HEK293 (cell line): ENCODE measurements at regions not wholly inside any gene's neighbourhood (a gene's known extent, or its start where the extent isn't known, plus 50 kb on each side); places are given as distances from the start of the nearest gene placed in this dataset.

Experiments
- CTCF ChIP-seq: fragments of 450-650 bp; formaldehyde crosslinking; IDR thresholded peaks from 2 replicates; pipeline ENCODE4 v1.5.1; 2016; ENCODE audit warnings: missing biosample characterization, missing genetic modification characterization
- SP2 ChIP-seq: fragments of 450-650 bp; formaldehyde crosslinking; IDR thresholded peaks from 2 replicates; pipeline ENCODE4 v1.5.1; 2016; ENCODE audit warnings: missing biosample characterization, missing genetic modification characterization
- ZNF558 ChIP-seq: fragments of 450-650 bp; formaldehyde crosslinking; IDR thresholded peaks from 2 replicates; pipeline ENCODE4 v1.5.1; 2016; ENCODE audit warnings: missing biosample characterization, missing genetic modification characterization
- TF ChIP-seq, protein P1 (sequence below): fragments of 450-650 bp; formaldehyde crosslinking; IDR thresholded peaks from 2 replicates; pipeline ENCODE4 v1.5.1; 2016; ENCODE audit warnings: missing biosample characterization, missing genetic modification characterization

DNA sequence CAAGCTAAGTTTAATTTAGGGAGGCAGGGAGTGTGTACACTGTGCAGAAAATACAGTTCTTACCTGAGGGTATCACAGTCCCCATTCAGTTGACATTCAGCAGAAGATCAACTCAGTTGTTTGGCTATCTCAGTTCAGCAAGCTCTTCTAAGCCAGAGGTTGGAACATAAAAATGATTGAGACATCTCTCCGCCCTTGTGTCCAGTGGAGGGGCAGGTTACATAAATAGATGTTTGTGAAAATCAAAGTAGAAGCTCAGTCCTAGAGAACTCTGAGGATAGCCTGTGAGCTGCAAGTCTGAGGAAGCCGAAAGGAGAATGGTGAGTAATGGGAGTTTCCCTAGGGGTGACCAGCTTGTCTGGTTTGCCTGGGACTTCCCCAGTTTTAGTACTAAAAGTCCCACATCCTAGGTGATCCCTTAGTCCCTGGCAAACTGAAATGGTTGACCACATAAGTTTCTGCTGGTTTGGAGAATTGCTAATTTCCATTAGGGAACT, 251.4 kb upstream of the ATP2B1 start:
- TF ChIP-seq CTCF (tag by site-specific recombination): no peak
- TF ChIP-seq ZNF558: no peak
- TF ChIP-seq SP2: no peak
- TF ChIP-seq, protein P1, sequence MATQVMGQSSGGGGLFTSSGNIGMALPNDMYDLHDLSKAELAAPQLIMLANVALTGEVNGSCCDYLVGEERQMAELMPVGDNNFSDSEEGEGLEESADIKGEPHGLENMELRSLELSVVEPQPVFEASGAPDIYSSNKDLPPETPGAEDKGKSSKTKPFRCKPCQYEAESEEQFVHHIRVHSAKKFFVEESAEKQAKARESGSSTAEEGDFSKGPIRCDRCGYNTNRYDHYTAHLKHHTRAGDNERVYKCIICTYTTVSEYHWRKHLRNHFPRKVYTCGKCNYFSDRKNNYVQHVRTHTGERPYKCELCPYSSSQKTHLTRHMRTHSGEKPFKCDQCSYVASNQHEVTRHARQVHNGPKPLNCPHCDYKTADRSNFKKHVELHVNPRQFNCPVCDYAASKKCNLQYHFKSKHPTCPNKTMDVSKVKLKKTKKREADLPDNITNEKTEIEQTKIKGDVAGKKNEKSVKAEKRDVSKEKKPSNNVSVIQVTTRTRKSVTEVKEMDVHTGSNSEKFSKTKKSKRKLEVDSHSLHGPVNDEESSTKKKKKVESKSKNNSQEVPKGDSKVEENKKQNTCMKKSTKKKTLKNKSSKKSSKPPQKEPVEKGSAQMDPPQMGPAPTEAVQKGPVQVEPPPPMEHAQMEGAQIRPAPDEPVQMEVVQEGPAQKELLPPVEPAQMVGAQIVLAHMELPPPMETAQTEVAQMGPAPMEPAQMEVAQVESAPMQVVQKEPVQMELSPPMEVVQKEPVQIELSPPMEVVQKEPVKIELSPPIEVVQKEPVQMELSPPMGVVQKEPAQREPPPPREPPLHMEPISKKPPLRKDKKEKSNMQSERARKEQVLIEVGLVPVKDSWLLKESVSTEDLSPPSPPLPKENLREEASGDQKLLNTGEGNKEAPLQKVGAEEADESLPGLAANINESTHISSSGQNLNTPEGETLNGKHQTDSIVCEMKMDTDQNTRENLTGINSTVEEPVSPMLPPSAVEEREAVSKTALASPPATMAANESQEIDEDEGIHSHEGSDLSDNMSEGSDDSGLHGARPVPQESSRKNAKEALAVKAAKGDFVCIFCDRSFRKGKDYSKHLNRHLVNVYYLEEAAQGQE (tag by site-specific recombination): no peak
